GM21381 (cell line): ENCODE measurements at regions not wholly inside any gene's neighbourhood (a gene's known extent, or its start where the extent isn't known, plus 50 kb on each side); places are given as distances from the start of the nearest gene placed in this dataset.

ENCODE experiments used
- ATAC-seq: cut with Tn5 transposase; IDR thresholded peaks from one replicate; pipeline ENCODE4 v1.9.1; 2021; ENCODE audit warnings: mild to moderate bottlenecking, moderate library complexity; ENCODE audit not compliant: unreplicated experiment

DNA sequence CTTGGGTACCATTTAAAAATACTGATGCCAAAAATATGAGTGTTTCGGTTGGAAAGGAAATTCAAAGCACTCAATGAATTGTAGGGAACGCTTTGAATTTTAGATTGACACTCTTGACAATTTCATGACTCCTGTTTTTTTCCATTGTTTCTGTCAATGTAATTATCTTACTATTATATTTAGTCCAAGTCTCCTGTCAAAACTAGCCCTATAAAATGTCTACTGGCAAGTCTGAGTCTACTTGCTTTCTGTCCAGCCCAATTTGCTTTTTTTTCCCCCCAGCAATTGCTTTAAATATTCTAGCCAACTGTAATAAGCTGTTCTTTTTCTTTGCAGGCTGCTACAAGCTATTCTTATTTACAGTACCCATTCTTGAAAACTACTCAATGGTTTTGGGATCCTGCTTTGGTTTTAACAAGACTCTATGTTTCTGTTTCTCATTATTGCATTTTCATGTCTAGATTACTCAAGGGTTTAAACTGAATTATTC, 1103.9 kb upstream of the GJE1 start:
- no peak for ATAC-seq

DNA sequence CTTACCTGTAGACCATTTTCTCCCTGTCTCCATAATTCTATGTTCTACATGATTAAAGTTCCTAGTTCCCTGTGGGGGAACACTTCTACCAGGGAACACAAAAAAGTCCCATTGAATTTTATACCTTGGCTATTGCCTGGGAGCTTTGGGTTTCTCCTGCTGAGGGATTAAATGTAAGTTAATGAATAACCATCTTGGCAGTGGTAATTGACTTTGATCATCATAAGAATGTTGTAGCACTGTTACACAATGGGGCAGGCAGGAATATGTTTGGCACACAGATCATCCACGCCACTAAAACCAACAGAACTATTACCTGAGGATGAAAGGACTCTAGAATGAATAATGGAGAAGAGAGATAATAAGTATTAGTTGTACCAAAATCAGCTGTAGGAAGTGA, 1106.2 kb upstream of the GJE1 start:
- no peak for ATAC-seq

DNA sequence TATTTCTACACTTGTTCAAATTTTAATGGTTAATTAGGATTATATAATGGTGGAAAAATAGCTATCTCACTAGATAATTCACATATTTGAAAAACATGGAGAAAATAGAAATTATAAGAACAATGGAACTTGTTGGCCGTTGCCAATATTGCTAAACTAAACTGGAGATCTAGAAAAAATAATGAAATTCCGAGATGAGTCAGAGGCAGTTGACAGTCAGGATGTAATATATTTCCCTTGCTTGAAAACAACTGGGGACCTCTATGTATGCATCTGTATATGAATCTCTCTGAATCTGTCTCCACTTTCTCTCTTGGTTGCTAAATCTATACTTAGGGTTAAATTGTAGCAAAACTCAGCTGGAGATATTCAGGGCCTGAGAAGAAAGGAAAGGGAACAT, 1108.2 kb upstream of the GJE1 start:
- no peak for ATAC-seq

- no peak for ATAC-seq
Measured at GRCh38 chr6:141017941-141018340, 1114.8 kb upstream of the GJE1 start.

DNA sequence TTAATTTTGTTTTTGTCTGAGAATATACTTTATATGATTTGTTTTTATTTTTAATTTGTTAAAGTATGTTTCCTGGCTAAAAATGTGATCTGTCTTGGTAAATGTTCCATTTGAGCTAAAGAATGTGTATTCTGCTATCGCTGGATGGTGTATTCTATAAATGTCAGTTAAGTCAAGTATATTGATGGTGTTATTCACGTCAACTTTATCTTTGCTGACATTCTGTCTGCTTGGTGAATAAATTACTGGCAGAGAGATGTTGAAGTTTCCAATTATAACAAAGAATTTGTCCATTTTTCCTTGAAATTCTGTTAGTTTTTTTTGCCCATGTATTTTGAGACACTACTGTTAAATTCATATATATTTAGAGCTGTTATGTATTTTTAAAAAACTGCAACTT, 1131.8 kb upstream of the GJE1 start:
- ATAC-seq: no peak

GRCh38 chr6:140993515-140993914, 1139.2 kb upstream of the GJE1 start:
- ATAC-seq: no peak

DNA sequence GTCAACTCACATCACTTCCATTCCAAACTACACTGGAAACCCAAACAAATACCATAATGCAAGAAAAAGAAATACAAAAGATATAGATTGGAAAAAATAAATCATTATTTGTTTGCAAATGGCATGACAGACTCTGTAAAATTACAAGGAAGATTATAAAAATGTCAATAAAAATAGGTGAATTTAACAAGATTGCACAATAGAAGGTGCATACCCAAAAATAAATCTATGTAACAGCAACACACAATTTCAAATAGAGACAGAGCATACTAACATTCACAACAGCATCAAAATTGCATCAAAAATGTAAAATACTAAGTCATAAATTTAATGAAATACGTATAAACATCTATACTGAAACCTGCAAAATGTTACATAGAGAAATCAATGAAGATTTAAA, 1140.0 kb upstream of the GJE1 start:
- no peak for ATAC-seq

DNA sequence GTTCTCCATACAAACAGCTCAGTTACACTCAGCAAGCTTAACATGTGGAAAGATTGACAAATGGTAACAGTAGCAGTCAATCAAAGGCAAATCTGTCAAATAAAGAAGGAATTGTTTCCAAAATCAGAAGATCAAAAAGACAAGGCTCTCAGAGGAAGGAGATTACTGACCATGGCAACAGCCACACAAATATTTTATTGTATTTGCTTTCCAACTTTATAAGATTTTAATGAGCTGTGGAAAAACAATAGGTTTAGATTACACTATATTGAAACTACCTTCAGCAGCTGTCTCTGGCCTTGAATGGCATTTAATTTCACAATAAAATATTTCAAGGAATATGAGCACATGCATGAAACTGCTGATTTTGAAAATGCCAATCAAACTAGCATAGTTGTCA, 1143.9 kb upstream of the GJE1 start:
- ATAC-seq: no peak

DNA sequence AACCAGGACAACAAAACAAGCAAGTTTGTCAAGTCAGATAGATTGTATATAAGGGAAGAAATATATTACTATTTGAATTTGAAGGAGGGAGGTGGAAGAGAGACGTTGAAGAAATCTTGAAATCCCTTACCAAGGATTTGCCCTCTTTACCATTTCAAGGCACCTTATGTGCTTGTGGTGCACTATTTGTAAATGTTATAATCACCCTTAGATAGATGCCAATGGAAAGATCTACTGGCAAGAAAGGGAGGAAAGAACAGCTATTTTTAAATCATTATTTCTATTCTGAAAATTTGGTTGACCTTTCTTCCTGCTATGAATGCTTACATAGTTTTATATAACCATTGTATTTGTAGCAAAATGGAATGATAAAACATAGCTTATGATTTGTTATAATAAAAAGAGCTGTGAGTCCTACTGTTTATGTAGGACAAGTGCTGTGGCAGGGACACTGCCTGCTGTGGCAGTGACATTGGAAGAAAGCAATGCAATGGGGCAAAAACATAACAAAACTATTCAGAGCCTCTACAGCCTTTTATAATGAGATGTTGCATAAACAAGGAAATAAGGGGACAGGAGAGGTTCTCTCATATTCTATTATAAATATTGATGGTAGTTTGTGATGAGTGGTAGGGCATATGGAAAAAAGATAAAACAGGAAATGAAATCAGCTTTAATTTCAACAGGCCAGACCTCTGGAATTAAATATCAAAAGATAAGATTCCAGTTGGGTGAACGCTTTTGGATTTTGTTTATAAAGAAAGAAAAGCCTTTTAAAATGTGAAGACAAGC, 1145.2 kb upstream of the GJE1 start:
- no peak for ATAC-seq

DNA sequence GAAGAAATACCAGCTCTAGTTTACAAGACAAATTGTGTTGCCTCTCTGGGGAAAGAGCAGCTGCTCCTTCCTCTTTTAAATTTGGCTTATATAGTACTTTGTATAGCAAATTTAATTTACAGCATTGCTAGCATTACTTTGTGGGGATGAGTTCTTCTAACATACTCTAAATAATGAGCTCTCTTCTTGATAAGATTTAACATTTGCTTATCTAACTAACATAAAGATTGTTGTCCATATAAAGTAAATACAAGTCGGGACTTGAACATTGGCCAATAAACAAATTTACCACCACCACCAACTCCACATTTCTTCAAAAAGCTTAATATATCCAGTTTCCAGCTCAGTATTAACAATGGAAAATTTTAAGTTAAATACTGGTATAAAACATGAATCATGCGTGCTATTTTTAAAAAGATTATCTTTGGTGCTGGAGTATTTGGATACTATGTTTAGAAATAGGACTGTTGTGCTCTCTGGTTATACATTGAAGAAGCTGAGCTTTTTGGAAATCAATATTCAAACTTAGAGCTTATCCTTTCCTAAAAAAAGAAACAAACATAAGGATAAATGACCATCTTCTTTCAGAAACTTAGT, 1146.9 kb upstream of the GJE1 start:
- no peak for ATAC-seq

- no peak for ATAC-seq
Measured at GRCh38 chr6:140980265-140980887, 1152.3 kb upstream of the GJE1 start.

- ATAC-seq: no peak
Measured at GRCh38 chr6:140979642-140980091, 1153.1 kb upstream of the GJE1 start.

DNA sequence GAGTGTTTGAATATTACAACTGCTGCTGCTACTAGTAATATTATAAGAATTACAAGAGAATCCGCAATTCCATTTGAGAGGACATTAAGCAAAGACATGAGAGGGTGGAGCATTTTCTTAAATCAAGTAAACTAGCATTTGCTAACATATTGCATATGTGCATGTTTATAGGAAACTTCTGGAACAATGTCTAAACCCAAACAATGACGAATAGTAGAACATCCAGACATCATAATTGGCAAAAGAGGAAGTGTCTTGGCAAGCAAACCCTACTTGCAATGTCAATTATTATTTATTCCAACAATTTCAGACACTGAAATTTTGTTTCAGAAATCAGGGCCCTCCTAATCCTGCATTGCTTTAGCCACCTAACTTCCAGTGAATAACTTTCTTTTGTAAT, 1155.3 kb upstream of the GJE1 start:
- ATAC-seq: no peak

DNA sequence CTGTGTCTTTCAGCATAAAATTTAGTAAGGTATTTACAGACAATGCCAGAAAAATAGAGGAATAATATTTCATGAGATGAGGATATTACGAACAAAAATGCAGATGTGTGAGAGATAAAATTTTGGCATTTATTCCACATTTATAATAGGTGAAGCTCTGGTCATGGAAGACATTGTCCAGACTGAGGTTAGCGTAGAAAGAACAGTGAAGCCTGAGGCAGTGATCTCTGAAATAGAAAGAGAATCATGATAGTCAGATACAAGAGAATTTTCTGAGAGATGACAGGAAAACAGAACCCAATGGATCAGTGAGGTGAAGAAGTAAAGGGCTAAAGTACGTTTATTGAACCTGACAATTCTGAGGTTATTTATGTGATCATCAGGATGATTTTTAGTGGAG, 1155.9 kb upstream of the GJE1 start:
- ATAC-seq: no peak

- ATAC-seq: no peak
Measured at GRCh38 chr6:140970485-140970884, 1162.2 kb upstream of the GJE1 start.

- ATAC-seq: no peak
Measured at GRCh38 chr6:140968062-140968461, 1164.7 kb upstream of the GJE1 start.

DNA sequence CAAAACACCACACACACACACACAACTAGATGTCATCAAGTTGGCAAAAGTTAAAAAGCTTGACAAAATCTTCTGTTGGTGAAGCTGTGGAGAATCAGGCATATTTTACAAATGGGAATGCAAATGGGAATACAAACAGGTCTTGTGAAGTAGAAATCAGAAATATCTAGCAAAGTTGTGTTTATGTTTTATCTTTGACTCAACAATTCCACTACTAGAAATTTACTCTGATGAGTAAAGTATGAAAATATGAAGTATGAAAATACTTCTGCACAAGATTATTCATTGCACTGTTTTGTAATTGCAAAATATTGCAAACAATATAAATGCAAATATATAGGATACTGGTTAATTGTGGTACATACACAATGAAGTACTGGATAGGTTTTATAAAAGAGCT, 1166.0 kb upstream of the GJE1 start:
- no peak for ATAC-seq

- no peak for ATAC-seq
Measured at GRCh38 chr6:140960566-140960965, 1172.2 kb upstream of the GJE1 start.

DNA sequence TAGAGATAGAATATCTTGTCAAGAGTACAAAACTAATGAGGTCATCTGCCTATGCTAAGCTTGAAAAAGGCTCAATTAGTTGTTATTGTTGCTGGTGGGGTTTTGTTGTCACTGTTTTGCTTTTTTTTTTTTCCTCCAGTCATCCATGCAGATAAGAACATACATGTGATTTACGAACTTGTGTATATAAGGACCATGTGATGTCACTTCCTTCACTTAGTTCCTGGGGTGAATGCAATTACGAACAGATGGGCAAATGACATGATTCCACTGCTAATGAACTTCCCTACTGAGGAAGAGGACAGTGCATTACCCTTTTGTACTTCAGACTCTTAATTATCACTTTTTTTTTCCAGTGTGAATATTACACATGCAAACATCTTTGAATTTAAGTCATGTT, 1175.3 kb upstream of the GJE1 start:
- no peak for ATAC-seq

GRCh38 chr6:140956571-140957369, 1176.0 kb upstream of the GJE1 start:
- ATAC-seq: no peak

GRCh38 chr6:140940251-140940925, 1192.3 kb upstream of the GJE1 start:
- ATAC-seq: no peak
